KBM-7 (cell line): ENCODE measurements at regions not wholly inside any gene's neighbourhood (a gene's known extent, or its start where the extent isn't known, plus 50 kb on each side); places are given as distances from the start of the nearest gene placed in this dataset.
A peak's percentile ranks its signal among the peaks of the same experiment; 100 is the strongest.
"Not testable (repeated sequence)": the region's sequence is repeated elsewhere in the genome, so short reads cannot be mapped to it uniquely, and the experiment has no call there.

Experiments
- DNase-seq: peaks from one replicate; pipeline ENCODE4 v3.0.0-alpha.2; 2015
- in situ Hi-C: fragments of 300-500 bp; cut with MboI; formaldehyde crosslinking; loops from 2 replicates; pipeline ENCODE4 v1.14.3; 2020; ENCODE audit warnings: low sequenced_read_pairs, low pct_unique_long_range_greater_than_20kb, mixed read lengths

DNA sequence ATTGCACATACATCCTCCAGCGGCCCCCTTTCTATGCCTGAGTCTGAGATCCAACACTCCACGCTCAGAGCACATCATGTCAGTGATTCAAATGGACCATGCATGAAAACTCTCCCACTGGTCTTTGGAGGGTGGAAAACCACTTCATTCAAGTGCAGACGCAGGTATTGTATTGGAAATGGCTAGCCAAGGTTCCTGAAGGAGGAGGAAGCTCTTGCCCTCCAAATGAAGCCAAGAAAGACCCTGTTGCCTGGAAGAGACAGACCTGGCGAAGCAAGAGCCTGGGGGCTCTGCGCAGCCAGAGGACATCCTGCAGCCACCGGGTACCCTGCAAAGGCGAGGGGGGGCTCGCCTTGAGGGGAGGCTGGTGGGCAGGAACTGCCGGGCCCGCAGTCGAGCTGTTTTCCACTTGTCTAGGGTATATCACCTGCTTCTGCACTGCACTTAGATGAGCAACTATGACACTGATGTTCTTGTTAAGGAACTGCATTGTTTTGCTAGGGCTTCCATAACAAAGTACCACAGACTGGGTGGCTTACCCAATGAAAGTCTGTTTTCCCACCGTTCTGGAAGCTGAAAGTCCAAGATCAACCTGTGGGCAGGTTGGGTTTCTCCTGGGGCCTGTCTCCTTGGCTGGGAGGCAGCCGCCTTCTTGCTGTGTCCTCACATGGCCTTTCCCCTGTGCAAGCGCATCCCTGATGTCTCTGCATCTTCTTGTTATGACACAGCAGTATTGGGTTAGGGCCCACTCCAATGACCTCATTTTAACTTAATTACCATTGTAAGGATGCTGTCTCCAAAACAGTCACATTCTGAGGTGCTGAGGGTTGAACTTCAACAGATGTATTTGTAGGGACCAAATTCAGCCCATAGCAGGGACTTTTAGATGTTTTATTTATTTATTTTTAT is 233.4 kb downstream of the ARHGAP12 start:
- in situ Hi-C loops: no loop called here
- DNase-seq: no peak

DNA sequence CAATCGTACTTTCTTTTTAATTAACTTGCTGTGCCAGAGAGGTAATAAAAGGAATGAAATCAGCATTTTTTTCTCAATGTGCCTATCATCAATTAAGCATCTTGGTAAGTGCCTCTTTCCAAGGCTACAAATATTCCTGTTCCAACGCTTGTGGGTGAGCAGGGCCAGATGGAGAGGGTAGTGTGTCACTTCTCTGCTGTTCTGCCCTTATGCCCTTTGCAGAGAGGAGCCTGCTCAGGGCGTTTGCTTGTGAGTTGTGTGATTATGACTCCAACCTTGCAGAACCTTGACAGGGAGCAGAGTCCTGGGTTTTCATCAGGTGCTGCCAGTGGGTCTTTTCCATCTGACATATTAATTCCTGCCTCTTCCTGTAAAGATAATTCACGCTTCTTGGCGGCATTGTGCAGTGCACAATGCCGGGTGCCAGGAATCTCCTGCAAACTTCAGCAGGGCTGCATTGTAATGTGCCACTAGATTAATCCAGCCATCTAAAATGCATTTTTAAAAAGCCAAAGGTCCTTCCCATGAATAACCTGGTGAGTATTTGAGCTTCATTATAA is 234.4 kb downstream of the ARHGAP12 start:
- in situ Hi-C loops: no loop called here
- DNase-seq: no peak

DNA sequence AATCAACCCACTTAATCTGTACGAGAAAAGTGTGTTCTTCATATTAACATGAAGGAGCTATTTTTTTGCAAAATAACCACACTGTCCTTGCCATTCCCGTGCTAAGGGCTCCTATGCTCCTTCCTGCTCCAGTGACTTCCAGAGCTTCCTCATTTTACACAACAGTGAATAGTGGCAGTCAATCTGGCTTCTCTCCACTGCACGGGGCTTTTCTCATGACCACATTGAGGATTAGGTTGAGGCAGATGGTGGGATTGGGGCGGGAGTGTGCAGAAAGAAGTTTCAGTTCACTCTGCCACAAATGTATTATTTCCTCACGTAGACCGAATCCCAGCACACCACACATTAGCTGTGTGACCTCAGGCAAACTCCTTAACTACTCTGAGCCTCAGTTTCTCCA is 235.1 kb downstream of the ARHGAP12 start:
- in situ Hi-C loops: no loop called here
- peak; percentile 81 for DNase-seq

DNA sequence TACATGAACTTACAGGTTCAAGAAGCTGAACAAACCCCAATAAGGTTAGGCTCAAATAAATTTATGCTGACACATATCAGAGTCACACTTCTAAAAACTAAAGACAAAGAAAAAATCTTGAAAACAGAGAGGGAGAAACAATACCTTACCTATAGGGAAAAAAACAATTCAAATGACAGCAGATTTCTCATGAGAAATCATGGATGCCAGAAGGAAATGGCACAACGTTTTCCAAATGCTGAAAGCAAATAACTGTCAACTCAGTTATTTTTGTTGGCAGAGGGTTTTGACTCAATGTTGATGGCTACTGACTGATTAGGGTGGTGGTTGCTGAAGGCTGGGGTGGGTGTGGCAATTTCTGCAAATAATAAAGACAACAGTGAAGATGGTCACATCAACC is 239.4 kb downstream of the ARHGAP12 start:
- no peak for DNase-seq
- in situ Hi-C loops: no loop called here

DNA sequence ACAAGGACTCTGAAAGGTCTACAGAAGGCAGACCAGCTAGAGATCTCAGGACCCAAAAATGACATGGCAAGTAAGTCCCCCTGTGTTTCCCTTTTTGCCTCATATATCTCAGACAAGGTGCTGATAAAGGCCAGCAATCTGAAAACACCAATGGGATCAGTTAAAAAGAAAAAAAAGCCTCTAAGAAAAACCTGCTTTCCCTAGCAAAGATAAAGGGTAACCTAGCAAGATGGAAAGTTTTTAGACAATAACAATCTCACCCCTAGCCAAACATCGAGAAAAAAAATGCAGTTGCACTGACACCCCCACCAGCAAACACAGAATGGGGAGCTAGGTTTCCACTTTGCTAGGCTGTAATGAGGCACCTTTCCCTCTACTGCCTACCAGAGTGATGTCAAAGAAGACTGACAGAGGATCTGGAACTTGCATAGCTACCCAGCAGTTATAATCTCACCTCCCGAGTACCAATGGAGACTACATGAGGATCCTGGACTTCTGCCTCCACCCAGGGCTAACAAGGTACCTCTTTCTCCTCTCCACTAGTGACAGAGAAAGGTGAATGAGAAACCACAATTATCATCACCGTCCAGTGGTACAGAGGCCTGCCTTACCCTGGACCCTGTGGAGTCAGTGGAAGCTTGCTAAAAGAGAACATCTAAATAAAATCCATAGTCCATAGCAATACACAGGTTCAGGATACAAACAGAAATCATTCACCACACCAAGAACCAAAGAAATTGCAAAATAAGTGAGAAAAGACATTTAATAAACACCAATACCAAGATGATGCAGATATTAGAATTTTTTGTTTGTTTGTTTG is 240.8 kb downstream of the ARHGAP12 start:
- peak; percentile 47 for DNase-seq
- in situ Hi-C loops: no loop called here

DNA sequence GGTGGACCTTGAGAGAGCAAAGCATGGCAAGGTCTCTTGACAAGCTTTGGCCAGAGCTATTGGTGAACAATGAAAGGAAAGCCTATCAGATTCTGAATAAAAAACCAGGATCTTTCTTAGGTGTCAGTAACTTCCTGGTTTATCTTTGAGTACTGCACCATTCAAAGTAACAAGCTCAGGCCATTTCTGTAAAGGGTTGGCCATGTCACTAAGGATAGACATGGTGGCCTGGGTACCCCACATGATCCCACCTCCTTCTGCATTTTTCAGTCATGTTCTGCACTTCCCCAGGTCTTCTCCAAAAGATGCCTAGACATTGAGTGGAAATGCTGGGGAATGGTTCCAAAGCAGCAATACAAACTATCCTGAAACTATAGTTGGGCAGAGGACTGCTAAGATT is 242.0 kb downstream of the ARHGAP12 start:
- in situ Hi-C loops: no loop called here
- peak; percentile 40 for DNase-seq

DNA sequence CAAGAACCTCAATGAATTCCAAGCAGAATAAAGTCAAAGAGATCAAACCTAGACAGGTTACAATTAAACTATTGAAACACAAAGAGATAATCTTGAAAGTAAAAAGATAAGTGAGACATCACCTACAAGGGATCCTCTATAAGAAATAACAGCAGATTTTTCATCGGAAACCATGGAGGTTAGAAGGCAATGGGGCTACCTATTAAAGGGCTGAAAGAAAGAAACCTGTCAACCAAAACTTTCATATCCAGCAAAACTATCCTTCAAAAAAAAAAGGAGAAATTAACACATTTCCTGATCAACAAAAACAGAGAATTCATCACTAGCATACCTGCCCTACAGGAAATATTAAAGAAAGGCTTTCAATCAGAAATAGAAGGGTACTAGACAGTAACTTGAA is 244.9 kb downstream of the ARHGAP12 start:
- in situ Hi-C loops: no loop called here
- DNase-seq: no peak

DNA sequence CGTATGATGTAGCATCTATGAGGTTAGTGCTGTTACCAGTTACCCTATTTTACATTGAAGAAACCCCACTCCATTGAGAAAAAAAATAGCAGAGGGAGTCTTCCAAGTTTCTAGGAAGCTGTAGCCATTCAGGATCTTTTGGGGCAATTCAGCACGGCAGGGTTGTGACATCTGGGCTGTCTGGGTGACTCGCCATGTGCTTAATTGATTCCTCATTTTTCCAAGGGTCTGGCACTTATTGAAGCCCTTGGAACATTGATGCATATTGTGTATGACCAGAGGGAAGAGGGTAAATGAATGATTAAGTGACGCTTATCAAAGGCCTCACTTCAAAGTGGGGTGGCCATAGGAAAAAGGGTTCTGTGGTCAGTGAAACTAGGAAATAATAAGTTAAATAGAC is 248.7 kb downstream of the ARHGAP12 start:
- DNase-seq: no peak
- in situ Hi-C loops: no loop called here

DNA sequence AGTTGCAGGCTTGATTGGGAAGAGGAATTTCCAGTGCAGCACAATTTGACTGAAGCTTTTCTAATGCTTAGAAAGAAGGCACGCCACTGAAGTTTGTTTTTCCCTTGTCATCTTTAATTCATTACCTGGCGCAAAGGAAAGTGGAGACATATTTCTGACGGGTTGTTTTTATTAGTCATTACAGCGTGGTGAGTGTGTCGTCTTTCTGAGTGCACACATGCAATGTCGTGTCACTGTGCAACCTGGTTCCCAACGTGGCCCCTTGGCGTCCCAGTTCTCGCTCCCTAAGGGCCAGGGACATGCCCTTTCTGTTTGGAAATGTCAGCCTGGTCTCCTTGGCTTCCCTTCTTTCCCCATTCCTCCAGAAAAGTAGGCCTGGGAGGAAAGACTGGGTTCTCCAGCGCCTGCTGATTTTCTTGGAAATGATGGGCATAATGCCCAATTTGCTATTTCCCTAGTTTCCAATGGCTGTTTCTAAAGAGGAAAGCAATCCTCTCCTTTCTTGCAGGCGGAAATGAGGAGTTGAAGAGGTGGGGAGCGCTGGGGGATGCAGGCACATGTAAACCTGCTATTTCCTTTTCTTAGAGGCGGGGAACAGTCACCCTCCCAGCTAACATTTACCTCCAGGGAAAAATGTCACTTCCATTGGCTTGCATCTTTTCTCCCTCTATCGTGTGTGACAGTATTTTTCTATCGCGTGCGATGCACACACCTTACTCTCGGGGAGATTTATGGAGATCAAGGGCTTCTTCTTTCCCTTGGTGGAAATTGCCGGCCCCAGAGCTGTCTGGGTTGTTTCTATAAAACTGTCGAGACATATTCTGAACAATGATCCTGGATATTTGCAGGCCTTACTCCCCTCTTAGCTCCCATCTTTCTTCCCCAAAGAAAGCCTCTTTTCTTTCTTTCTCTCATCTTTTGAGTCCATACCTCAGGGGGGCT is 249.8 kb downstream of the ARHGAP12 start:
- DNase-seq: no peak
- in situ Hi-C loops: no loop called here

DNA sequence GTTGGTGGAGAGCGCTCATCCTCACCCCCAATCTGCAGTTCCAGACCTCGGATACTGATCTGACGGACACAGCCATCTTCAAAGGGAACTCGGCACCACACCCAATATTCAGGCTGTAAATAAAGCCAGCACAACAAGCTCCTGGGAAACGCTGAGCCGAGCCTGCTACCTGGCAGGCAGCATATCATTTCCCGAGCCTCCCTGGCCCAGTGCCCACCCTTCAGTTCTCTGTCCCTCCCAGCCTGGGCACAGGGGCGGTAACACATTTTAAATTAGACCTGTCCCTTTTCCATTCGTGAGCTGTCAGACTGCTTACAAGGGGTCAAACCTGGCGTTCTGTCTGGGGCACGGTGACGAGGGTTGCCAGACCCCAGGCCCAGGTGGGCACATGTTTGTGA is 250.5 kb downstream of the ARHGAP12 start:
- no peak for DNase-seq
- in situ Hi-C loops: no loop called here

DNA sequence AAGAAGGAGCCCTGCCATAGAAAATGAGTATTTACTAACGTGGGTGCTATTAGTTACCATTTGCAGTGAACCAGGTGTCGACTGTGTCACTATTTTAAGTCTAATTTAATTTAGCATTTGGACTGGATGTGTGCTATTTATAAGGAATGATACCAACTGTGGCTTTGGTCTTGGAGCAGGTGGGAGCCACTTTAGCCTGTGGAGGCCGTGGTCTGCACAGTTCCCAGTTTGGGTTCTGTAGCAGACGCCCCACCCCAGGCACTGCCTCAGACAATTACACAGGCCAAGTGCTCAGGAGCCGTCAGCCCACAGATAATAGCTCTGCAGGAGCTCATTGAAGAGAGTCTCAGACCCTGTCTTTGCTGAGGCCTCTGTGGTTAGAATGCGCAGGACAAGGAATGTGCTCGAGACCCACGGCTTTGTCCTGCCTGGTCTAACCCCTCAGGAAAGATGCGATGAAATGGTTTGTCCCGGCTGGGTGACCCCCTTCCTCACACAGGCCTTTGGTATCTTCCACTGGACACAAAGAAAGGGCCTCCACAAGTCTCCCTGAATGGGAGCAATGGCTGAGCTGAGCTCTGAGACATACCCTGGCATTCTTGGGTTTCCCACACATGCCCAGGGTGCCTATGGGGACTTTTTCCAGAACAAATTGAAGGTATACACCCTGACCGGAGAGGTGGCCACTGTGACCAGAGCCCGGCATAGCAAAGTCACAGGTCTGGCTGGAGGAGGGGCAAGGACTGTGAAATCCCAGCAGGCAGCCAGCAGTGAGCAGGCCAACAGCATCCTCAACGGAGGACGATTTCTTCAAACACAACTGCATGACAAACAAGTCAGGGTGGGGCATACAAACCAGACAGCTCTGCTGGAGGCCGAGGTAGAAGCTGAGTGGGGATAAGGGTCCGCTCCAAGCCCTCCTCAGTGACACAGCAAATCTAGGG is 251.2 kb downstream of the ARHGAP12 start:
- DNase-seq: no peak
- in situ Hi-C loops: no loop called here

DNA sequence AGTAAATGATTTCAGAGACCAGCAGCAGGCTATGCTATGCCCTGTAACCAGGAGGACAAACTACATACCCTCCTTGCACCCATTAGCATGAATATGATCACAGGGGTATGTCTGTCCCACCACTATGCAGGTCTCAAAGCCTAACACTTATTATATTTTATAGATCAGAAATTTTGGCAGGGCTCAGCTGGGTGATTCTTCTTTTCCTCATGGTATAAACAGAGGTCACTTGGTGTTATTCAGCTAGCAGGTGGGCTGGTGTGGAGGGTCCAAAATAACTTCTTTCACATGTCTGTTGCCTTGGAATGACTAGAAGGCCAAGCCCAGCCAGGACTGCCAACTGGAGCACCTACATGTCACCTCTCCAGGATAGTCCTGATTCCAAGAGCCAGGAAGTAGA is 252.9 kb downstream of the ARHGAP12 start:
- DNase-seq: no peak
- in situ Hi-C loops: no loop called here

DNA sequence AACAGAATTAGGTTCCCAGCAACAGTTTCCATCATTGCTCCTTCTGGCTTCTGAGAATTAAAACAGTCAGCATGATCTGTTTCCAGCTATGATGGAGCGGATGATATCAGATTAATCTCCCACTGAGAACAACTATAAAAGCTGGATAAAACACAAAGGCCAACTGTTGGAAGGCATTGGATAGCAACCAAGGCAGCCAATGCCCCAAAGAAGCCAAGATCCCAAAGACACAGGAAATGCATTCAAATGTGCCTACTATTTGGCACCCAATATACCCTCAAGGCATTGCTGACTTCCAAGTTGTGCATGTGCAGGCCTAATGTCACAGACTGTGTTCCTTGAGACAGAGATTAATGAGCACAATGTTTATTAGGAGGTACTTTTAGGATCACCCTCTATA is 259.3 kb downstream of the ARHGAP12 start:
- in situ Hi-C loops: no loop called here
- no peak for DNase-seq

DNA sequence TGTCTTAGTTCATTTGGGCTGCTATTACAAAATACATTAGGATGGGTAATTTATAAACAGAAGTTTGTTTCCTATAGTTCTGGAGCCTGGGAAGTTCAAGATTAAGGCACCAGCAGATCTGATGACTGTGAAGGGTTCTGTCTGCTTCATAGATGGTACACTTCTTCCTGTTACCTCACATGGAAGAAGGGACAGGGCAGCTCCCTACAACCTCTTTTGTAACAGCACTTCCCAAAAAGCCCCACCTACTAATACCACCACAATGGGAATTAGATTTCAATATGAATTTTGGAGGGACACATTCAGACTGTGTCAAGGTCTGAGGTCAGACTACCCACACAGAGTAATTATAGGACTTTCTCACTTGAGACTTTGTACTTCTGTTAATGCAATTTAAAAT is 260.3 kb downstream of the ARHGAP12 start:
- DNase-seq: no peak
- in situ Hi-C loops: no loop called here

DNA sequence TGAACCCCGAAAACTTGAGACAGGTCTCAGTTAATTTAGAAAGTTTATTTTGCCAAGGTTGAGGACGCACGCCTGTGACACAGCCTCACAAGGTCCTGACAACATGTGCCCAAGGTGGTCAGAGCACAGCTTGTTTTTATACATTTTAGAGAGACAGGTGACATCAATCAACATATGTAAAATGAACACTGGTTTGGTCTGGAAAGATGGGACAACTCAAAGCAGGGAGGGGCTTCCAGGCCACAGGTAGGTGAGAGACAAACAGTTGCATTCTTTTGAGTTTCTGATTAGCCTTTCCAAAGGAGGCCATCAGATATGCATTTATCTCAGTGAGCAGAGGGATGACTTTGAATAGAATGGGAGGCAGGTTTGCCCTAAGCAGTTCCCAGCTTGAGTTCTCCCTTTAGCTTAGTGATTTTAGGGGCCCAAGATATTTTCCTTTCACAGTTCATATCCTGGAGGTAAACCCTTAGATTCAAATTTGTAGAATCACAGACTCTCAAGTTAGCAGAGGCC is 262.8 kb downstream of the ARHGAP12 start:
- DNase-seq, in situ Hi-C loops: not testable (repeated sequence)

DNA sequence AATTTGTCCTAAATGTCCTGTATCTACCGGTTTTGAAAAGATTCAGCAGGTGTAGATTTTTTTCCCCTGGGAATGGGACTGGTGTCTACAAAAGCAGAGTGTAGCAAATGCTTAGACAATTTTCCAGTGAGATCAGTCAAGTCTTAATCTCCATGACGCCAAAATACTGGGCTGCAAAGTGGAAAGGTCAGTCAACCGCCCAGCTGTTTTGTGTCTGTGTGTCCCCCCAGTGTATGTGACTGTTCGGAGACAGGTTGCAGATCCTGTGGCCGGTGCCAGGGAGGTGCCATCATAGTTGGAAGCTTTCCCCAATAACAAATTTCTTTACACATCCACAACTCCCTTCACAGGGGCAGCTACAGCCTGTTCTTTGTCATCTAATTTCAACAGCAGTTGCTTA is 263.8 kb downstream of the ARHGAP12 start:
- in situ Hi-C loops: no loop called here
- DNase-seq: no peak

DNA sequence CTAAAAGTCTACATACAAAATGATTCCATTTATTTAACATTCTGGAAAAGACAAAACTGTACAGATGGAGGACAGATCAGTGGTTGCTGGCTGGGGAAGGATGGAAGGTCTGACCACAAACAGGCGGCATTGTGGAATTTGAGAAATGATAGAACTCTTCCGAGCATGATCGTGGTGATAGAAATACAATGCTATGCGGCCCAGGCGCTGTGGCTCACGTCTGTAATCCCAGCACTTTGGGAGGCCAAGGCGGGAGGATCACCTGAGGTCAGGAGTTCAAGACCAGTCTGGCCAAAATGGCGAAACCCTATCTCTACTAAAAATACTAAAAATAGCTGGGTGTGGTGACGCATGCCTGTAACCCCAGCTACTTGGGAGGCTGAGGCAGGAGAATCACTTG is 264.6 kb downstream of the ARHGAP12 start:
- in situ Hi-C loops, DNase-seq: not testable (repeated sequence)

DNA sequence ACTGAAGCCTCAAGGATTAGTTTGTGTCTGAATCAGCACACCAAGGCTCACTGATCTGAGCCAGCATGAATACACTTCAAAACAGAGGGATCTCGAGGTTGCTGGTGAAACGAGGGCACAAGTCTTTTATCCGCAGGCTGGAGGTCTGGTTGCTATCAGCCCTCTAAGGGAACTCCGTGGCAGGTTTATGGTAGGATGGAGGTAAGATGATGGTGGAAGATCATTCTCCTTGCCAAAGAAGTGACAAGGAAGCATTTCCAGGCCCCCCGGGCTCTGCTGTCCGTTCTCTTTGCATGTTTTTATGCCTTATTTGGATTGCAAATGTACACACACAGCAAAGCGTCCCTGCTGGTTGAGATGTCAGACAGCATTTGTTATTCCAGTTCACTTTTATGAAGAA is 268.3 kb downstream of the ARHGAP12 start:
- DNase-seq: no peak
- in situ Hi-C loops: no loop called here
